ENCODE measurements at regions not wholly inside any gene's neighbourhood (a gene's known extent, or its start where the extent isn't known, plus 50 kb on each side); places are given as distances from the start of the nearest gene placed in this dataset.

GRCh38 chr6:101266063-101266462, 127.4 kb upstream of the GRIK2 start:
- TF ChIP-seq CTCF (IDR thresholded peaks at IDR 0.05) (no peak), POLR2A (IDR thresholded peaks at IDR 0.05) (no peak)
